Activated effector memory CD4-positive, alpha-beta T cell treated with Interleukin-2 at 50 U/mL for 16 hours (primary cell): ENCODE measurements at regions not wholly inside any gene's neighbourhood (a gene's known extent, or its start where the extent isn't known, plus 50 kb on each side); places are given as distances from the start of the nearest gene placed in this dataset.

Experiments used
- DNase-seq: peaks from one replicate; pipeline ENCODE4 v3.0.0-alpha.2; 2020

DNA sequence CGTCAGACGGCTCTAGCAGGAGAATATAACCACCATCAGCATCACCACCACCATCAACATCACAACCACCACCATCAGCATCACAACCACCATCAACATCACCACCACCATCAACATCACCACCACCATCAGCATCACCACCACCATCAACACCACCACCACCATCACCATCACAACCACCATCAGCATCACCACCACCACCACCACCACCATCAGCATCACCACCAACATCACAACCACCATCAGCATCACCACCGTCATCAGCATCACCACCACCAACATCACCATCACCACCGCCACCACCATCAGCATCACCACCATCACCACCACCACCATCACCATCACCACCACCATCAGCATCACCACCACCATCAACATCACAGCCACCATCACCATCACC is 210.7 kb downstream of the C9orf50 start:
- DNase-seq, result no peak

DNA sequence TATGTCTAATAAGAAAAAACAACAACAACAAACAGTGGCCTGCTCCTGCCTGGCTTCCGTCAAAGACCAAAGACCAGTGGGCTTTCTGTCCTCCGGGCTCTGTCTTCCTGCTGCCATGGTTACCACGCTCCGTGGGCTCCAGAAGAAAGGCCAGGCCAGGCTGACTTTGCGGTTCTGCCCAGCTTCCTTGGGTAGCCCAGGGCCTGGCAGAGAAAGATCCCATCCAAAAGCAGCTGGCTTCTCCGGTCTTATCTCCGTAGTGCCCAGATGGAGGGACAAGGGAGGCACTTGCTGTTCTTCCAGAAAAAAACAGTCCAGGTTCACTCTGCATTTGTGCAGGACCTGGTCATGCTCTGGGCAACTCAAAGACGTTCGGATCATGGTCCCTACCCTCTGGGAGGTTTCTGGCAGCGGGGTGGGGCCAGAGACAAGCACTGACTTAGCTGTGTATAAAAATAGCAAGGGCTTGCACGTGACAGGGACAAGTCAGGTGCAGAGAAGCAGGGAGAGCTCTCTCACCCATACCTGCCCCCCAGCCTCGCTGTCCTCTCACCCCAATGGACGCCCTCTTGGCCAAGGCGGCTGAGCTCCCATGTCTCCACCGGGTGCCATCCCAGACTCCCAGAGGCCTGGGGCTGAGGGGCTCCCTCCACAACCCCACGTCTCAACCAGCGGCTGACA is 212.2 kb downstream of the C9orf50 start:
- no peak for DNase-seq

DNA sequence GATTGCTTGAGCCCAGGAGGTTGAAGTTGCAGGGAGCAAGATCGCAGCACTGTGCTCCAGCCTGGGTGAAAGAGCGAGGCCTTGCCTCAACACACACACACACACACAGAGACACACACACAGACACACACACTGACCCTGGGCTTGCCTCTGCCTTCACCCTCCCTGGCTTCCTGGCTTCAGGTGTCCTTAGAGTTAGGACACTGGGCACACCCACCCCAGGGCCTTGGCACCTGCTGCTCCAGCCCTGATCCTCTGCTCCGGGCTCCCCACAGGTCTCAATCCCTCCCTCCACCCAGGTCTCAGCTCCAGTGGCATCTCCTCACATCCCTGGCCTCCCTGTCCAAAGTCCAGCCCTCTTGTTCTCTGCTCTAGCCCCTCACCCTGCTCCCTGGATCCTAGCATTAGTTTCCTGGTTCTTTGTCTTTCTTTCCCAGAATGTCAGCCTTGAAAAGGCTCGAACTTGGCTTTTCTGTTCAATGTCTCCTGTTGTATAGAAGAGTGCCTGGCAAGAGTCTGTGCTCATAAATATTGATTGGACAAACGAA is 212.9 kb downstream of the C9orf50 start:
- no peak for DNase-seq

DNA sequence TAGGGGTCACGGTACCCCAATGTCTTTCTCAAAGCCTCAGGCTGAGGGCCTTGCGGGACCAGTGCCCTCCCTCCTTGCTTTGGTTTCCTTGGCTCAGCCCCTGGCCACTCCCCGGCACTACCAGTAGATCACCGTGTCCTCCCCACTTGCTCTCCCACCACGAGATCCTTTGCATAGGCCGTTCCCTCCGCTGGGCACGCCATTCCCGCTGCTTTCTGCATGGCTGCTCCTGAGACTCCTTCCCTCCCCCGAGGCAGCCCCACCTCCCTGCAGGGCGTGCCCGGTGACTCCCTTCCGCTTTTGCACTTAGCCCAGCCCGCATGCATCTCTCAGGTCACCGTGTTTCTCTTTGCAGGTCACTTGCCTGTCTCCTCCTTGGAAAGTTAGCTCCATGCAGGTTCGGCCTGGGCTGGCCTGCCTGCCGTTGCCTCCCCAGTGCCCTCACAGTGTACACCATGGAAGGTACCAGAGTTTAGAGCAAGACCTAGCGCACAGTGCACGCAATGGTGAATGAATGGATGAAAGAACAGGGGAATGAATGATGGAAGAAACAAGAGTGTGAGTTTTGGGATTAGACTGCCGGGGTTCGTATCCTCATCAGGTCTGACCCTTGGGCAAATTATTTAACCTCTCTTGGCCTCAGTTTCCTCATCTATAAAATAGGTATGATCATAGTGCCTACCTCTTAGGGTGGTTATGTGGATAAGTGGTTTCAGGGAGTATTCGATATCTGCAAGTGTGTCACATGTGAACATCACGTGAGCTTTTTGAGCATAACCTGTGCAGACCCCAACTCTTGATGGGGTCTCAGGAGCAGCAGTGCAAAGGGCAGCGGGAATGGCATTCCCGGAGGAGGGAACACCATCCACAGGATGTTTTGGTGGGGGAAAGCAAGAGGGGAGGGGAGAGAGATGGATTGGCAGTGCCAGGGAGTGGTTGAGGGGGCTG is 214.3 kb downstream of the C9orf50 start:
- no peak for DNase-seq

DNA sequence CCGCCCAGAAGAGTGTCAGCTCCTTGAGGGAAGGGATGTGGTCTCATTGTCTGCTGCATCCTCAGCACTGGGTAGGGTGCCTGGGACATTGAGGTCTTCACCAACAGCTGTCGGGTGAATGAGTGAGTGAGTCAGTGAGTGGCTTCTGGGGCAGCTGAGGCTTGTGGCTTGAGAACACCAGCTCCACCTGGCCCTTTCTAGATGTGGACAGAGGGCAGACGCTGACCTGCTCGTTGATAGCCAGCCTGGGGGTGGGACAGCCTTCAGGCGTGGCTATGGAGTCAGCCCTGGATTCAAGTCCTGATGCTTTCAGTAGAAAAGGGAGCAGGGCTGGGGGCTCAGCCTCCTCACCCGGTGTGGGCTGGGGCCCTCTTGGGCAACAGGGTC is 215.1 kb downstream of the C9orf50 start:
- no peak for DNase-seq

DNA sequence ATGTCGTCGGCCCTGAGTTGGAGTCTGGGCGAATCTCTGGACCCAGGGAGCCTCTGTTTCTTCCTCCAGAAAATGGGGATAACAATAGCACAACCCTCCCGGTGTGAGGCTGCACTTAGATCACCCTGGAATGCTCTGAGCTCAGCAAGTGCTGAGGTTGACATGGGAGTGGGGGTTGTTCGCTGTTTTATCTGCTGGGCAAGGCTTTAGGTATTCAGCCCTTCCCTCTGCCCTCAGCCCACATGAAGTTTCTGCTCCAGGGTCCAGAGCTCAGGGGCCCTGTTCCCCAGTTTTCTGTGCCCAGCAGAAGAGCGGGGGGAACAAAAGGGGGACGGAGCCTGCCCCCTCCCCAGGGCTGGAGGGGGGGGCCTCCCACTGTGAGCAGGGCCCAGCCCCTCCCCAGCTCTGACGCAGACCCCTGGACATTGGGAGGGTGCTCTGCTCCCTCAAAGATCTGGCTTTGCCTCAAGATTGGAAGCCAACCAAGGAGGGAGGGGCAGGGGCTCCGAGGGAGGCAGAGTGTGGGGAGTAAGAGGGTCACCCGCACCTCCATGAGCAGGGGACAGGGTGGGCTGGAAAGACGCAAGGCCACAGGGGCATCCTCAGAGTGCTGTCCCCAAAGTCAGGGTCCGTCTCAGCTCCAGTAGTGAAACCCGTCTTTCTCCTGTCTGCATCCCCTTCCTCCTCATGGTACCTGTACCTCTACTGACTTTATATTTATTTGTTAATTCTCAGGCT is 215.6 kb downstream of the C9orf50 start:
- DNase-seq, result no peak

GRCh38 chr9:129404621-129405020 is 216.3 kb downstream of the C9orf50 start:
- DNase-seq, result no peak

DNA sequence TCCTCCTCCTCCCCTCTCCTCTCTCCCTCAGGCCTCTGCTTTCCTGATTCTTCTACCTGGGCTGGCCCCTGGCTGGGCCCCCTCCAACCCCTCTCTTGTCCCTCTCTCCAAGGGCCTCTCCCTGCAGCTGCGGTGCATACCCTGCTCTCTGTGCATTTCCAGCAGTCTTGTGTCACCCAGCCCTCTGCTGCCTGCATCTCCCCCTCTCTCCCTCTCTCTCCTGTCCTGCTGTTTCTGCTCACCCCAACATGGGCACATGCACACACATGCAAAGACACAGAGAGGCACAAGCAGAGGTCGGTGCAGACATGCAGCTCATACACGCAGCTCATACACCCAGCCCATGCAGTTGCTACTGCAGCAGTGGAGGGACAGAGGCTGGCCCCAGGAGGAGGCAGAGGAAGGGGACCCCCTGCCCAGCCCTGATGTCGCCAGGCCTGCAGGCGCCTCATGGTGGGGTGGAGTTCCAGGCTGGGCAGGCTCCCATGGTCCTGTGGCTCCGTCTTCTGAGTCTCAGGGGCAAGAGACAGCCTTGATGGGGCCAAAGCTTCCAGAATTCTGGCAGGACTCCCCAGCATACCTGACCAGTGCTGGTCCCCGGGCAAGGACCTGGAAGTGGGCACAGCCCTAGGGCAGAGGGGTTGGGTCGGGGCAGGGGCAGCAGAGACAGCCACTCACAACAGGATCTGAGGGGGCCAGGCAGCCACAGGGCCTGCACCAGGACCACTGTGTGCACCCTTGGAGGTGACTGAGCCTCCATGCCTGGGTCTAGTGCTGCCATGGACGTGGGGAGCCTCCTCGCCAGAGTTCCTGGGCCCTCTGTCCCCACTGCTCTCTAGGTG is 216.9 kb downstream of the C9orf50 start:
- DNase-seq, result no peak

DNA sequence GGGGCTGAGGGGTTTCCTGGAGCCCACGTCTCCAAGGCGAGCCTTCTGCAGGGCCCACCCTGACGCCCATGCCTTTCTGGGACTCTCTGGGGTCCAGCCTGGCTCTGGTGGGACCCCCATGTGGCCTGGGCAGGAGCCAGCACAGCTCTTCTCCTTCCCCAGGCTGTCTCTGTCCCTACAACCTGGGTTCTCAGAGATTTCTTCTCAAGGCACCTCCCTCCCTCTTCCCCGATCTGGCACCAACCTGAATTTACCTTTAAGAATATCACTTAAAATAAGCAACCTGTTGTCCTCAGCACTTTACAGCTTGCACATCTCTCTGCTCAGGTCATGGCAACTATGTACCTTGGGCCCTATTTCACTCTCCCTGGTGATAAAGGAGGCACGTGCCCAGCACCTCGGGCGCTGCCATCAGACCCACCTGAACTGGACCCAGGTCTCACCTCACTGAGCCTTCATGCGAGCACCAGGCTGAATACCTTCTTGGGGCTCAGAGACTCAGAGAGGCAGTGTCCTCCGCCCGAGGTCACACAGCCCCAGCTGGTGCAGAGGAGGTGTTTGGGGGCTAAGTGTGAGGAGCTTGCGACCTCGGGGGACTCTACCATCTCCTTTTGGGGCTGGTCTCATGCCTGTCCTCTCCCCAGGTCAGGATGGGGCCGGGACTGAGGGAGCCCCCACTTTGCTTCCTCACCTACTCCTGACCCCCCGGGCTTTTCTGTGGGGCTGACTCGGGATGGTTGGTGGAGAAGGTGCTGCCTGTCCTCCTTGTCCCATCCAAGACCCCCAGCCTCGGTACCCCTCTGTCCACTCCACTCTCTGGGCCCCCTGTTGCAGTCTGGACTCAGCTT is 217.7 kb downstream of the C9orf50 start:
- no peak for DNase-seq

GRCh38 chr9:129402371-129402739 is 218.5 kb downstream of the C9orf50 start:
- no peak for DNase-seq

- DNase-seq, result no peak
Observed at GRCh38 chr9:129401623-129402370, 219.1 kb downstream of the C9orf50 start.

GRCh38 chr9:129400971-129401622 is 219.8 kb downstream of the C9orf50 start:
- no peak for DNase-seq

DNA sequence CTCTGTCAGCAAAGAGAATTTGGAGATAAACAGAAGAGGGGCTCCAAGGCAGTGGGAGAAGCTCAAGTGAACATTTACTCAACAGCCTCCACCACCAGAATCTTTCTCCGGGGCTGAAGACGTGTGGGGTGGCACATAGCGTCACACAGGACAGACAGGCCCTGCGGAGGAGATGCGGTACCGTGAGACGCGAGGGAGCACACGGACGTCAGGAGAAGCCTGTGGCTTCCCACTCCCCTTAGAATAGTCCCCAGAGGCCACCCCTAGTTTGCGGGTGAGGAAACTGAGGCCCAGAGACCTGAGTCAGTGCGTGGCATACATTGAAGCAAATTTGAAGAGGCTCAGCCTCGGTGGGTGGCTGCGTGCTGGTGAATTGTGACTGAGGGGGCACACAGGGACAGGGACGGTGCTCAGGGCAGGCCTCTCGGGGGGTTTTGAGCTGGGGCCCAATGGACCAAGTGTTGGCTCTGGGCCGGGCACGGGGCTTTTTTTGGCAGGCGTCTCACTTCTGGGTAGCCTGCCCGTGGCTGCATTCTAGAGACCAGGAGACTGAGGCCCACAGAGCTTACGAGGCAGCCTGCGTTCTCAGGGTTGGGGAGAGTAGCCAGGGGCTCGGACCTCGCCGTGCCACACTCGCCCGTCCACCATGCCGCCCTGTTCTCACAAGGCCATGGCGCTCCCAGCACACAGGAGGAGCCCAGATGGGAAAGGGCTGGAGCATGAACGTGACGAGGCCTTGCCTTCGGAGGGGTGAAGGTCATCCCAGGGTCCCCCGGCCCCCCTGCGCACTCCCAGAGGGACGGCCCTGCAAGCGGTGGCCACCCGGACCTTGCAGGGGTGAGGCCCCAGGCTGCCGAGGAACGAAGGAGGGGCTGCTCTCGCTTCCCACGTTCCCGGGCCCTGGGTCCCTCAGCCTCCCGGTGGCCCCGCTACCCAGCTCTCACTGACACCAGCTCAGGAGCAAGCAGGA is 220.6 kb downstream of the C9orf50 start:
- DNase-seq, result no peak

- DNase-seq, result no peak
Observed at GRCh38 chr9:129399634-129399990, 221.3 kb downstream of the C9orf50 start.

GRCh38 chr9:129398961-129399633 is 221.0 kb upstream of the IER5L start:
- DNase-seq, result no peak

- DNase-seq, result no peak
Observed at GRCh38 chr9:129398101-129398960, 220.3 kb upstream of the IER5L start.

DNA sequence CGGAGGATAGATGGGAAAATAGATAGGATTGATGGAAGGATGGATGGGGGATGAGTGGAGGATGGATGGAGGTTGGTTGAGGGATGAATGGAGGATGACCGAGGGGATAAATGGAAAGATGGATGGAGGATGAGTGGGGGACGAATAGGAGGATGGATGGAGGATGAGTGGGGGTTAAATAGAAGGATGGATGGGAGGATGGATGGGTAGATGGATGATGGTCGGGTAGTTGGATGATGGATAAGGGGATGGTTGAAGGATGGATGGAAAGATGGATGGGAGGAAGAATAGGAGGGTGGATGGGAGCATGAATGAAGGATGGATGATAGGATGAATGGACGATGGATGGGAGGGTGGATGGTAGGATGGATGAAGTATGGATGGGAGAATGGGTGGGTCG is 219.3 kb upstream of the IER5L start:
- no peak for DNase-seq
